Fibroblast of the aortic adventitia (primary cell): ENCODE measurements at regions not wholly inside any gene's neighbourhood (a gene's known extent, or its start where the extent isn't known, plus 50 kb on each side); places are given as distances from the start of the nearest gene placed in this dataset.

ENCODE experiments used
- DNase-seq: peaks from one replicate; pipeline ENCODE4 v3.0.0-alpha.2; 2010; ENCODE audit warnings: low read depth
- H3K4me3 ChIP-seq: 2 replicates; pipeline ENCODE4 v1.5.1; 2011; ENCODE audit warnings: low read depth, mild to moderate bottlenecking, control low read depth, low read length, moderate library complexity
- CTCF ChIP-seq: IDR thresholded peaks from 2 replicates; pipeline ENCODE4 v1.5.1; 2011; ENCODE audit warnings: mild to moderate bottlenecking, low read length, control low read depth, inconsistent platforms; ENCODE audit not compliant: insufficient read depth

- H3K4me3 ChIP-seq = no peak overlapping the region
- DNase-seq = peak; percentile 81
- peak; percentile 75 for TF ChIP-seq CTCF
Measured at GRCh38 chr12:84507956-84508850, 404.4 kb downstream of the SLC6A15 start.

- peak; percentile 0 for TF ChIP-seq CTCF
- DNase-seq = peak; percentile 75
- H3K4me3 ChIP-seq = no peak overlapping the region
Measured at GRCh38 chr12:84506282-84506681, 406.3 kb downstream of the SLC6A15 start.

- peak; percentile 83 for DNase-seq
- H3K4me3 ChIP-seq = no peak overlapping the region
- peak; percentile 83 for TF ChIP-seq CTCF
Measured at GRCh38 chr12:84502907-84503787, 409.5 kb downstream of the SLC6A15 start.

GRCh38 chr12:84502180-84502860 is 410.3 kb downstream of the SLC6A15 start:
- no peak overlapping the region for H3K4me3 ChIP-seq
- no peak for TF ChIP-seq CTCF
- no peak for DNase-seq

GRCh38 chr12:84497819-84498218 is 414.8 kb downstream of the SLC6A15 start:
- DNase-seq = peak; percentile 30
- H3K4me3 ChIP-seq = no peak overlapping the region
- peak; percentile 53 for TF ChIP-seq CTCF

GRCh38 chr12:84495711-84496110 is 416.9 kb downstream of the SLC6A15 start:
- no peak for TF ChIP-seq CTCF
- no peak overlapping the region for H3K4me3 ChIP-seq
- DNase-seq = no peak
